Activated T-helper 2 cell treated with anti-CD3 and anti-CD28 coated beads, Interferon-gamma antibody, Interleukin-2, Interleukin-4, amounts not matched to agents 10 μg/mL and 5 μg/mL and 100 μg/mL, durations not matched to agents 14 hours and 24 hours and 36 hours (primary cell): ENCODE measurements at regions not wholly inside any gene's neighbourhood (a gene's known extent, or its start where the extent isn't known, plus 50 kb on each side); places are given as distances from the start of the nearest gene placed in this dataset.

Experiments used
- DNase-seq: peaks from one replicate; pipeline ENCODE4 v3.0.0; 2021; ENCODE audit warnings: low spot score
- H3K27ac Mint-ChIP-seq: one replicate; pipeline ENCODE4 v1.8.0; 2021; ENCODE audit warnings: mixed read lengths
- H3K27me3 Mint-ChIP-seq: one replicate; pipeline ENCODE4 v1.8.0; 2021; ENCODE audit warnings: low read depth, mixed read lengths
- H3K36me3 Mint-ChIP-seq: one replicate; pipeline ENCODE4 v1.8.0; 2021; ENCODE audit warnings: low read depth, mixed read lengths
- H3K4me1 Mint-ChIP-seq: one replicate; pipeline ENCODE4 v1.8.0; 2021; ENCODE audit warnings: low read depth, mixed read lengths
- H3K4me3 Mint-ChIP-seq: one replicate; pipeline ENCODE4 v1.8.0; 2021; ENCODE audit warnings: low read depth, mild to moderate bottlenecking, moderate library complexity, mixed read lengths
- H3K9me3 Mint-ChIP-seq: one replicate; pipeline ENCODE4 v1.8.0; 2021; ENCODE audit warnings: mixed read lengths
- intact Hi-C: fragments of 100-400 bp; cut with micrococcal nuclease; formaldehyde crosslinking; loops from one replicate; pipeline ENCODE4 v1.15.1; 2023

GRCh38 chr5:96036301-96036700 is 74.7 kb upstream of the ELL2 start:
- Mint-ChIP-seq H3K36me3 (no peaks in the 10 kb centered on the region), H3K4me3 (no peak overlapping the region), H3K4me1 (no peaks in the 10 kb centered on the region), H3K27me3 (no peaks in the 10 kb centered on the region), H3K27ac (no peak overlapping the region), H3K9me3 (no peaks in the 10 kb centered on the region)
- intact Hi-C loops = no loop called here
- no peak for DNase-seq

GRCh38 chr5:96035796-96036195 is 74.1 kb upstream of the ELL2 start:
- Mint-ChIP-seq H3K9me3 (no peaks in the 10 kb centered on the region), H3K4me3 (no peak overlapping the region), H3K4me1 (no peaks in the 10 kb centered on the region), H3K36me3 (no peaks in the 10 kb centered on the region), H3K27me3 (no peaks in the 10 kb centered on the region), H3K27ac (no peak overlapping the region)
- no peak for DNase-seq
- intact Hi-C loops = no loop called here

GRCh38 chr5:96033116-96033515 is 71.5 kb upstream of the ELL2 start:
- Mint-ChIP-seq H3K9me3 (no peaks in the 10 kb centered on the region), H3K36me3 (no peaks in the 10 kb centered on the region), H3K27me3 (no peaks in the 10 kb centered on the region), H3K4me1 (no peaks in the 10 kb centered on the region), H3K27ac (no peak overlapping the region), H3K4me3 (no peak overlapping the region)
- DNase-seq = no peak
- intact Hi-C loops = no loop called here

- Mint-ChIP-seq H3K9me3 (no peaks in the 10 kb centered on the region), H3K36me3 (no peaks in the 10 kb centered on the region), H3K4me1 (no peaks in the 10 kb centered on the region), H3K4me3 (no peak overlapping the region), H3K27ac (no peak overlapping the region), H3K27me3 (no peaks in the 10 kb centered on the region)
- DNase-seq = no peak
- intact Hi-C loops = no loop called here
These were observed 70.2 kb upstream of the ELL2 start for GRCh38 chr5:96031811-96032261.

GRCh38 chr5:96031180-96031579 is 69.5 kb upstream of the ELL2 start:
- H3K27ac Mint-ChIP-seq = no peak overlapping the region
- H3K4me3 Mint-ChIP-seq = no peak overlapping the region
- no peak for DNase-seq
- intact Hi-C loops = no loop called here
- H3K9me3 Mint-ChIP-seq = no peaks in the 10 kb centered on the region
- H3K36me3 Mint-ChIP-seq = no peaks in the 10 kb centered on the region
- no peaks in the 10 kb centered on the region for H3K4me1 Mint-ChIP-seq
- H3K27me3 Mint-ChIP-seq = no peaks in the 10 kb centered on the region

GRCh38 chr5:96026406-96027041 is 64.9 kb upstream of the ELL2 start:
- Mint-ChIP-seq H3K4me3 (no peak overlapping the region), H3K27me3 (no peaks in the 10 kb centered on the region), H3K27ac (no peak overlapping the region), H3K36me3 (no peaks in the 10 kb centered on the region), H3K4me1 (no peaks in the 10 kb centered on the region), H3K9me3 (no peaks in the 10 kb centered on the region)
- intact Hi-C loops = no loop called here
- no peak for DNase-seq

- H3K9me3 Mint-ChIP-seq = no peaks in the 10 kb centered on the region
- no peak overlapping the region for H3K27ac Mint-ChIP-seq
- H3K4me1 Mint-ChIP-seq = no peaks in the 10 kb centered on the region
- DNase-seq = no peak
- H3K4me3 Mint-ChIP-seq = no peak overlapping the region
- H3K27me3 Mint-ChIP-seq = no peaks in the 10 kb centered on the region
- intact Hi-C loops = no loop called here
- H3K36me3 Mint-ChIP-seq = no peaks in the 10 kb centered on the region
These were observed 63.2 kb upstream of the ELL2 start for GRCh38 chr5:96024683-96025475.

GRCh38 chr5:96023518-96023917 is 61.9 kb upstream of the ELL2 start:
- no peaks in the 10 kb centered on the region for H3K27me3 Mint-ChIP-seq
- H3K27ac Mint-ChIP-seq = no peak overlapping the region
- no peak overlapping the region for H3K4me3 Mint-ChIP-seq
- no peaks in the 10 kb centered on the region for H3K9me3 Mint-ChIP-seq
- DNase-seq = no peak
- intact Hi-C loops = no loop called here
- no peaks in the 10 kb centered on the region for H3K36me3 Mint-ChIP-seq
- no peaks in the 10 kb centered on the region for H3K4me1 Mint-ChIP-seq

- Mint-ChIP-seq H3K4me1 (no peaks in the 10 kb centered on the region), H3K27ac (no peak overlapping the region), H3K9me3 (no peaks in the 10 kb centered on the region), H3K27me3 (no peaks in the 10 kb centered on the region), H3K36me3 (no peaks in the 10 kb centered on the region), H3K4me3 (no peak overlapping the region)
- DNase-seq = no peak
- intact Hi-C loops = no loop called here
These were observed 61.3 kb upstream of the ELL2 start for GRCh38 chr5:96022971-96023370.

- H3K4me3 Mint-ChIP-seq = no peak overlapping the region
- peaks cover 12% of the 10 kb centered on the region for H3K4me1 Mint-ChIP-seq
- intact Hi-C loops = no loop called here
- no peak overlapping the region for H3K27ac Mint-ChIP-seq
- H3K27me3 Mint-ChIP-seq = no peaks in the 10 kb centered on the region
- H3K9me3 Mint-ChIP-seq = peaks cover 4% of the 10 kb centered on the region
- no peak for DNase-seq
- no peaks in the 10 kb centered on the region for H3K36me3 Mint-ChIP-seq
These were observed 56.3 kb upstream of the ELL2 start for GRCh38 chr5:96017951-96018350.

- no peaks in the 10 kb centered on the region for H3K27me3 Mint-ChIP-seq
- no peaks in the 10 kb centered on the region for H3K36me3 Mint-ChIP-seq
- DNase-seq = no peak
- H3K9me3 Mint-ChIP-seq = peaks cover 4% of the 10 kb centered on the region
- H3K27ac Mint-ChIP-seq = no peak overlapping the region
- H3K4me1 Mint-ChIP-seq = peaks cover 12% of the 10 kb centered on the region
- H3K4me3 Mint-ChIP-seq = no peak overlapping the region
- intact Hi-C loops = no loop called here
These were observed 54.6 kb upstream of the ELL2 start for GRCh38 chr5:96016216-96016615.

- no peak overlapping the region for H3K27ac Mint-ChIP-seq
These were observed 54.1 kb upstream of the ELL2 start for GRCh38 chr5:96015709-96016108.

GRCh38 chr5:96014395-96014794 is 52.7 kb upstream of the ELL2 start:
- Mint-ChIP-seq H3K36me3 (no peaks in the 10 kb centered on the region), H3K27me3 (no peaks in the 10 kb centered on the region), H3K9me3 (peaks cover 8% of the 10 kb centered on the region)

More at GRCh38 chr5:96015709-96016108, 54.1 kb upstream of the ELL2 start:
- Mint-ChIP-seq H3K4me1 (peaks cover 12% of the 10 kb centered on the region), H3K27me3 (no peaks in the 10 kb centered on the region), H3K9me3 (peaks cover 6% of the 10 kb centered on the region), H3K4me3 (no peak overlapping the region), H3K36me3 (no peaks in the 10 kb centered on the region)
- intact Hi-C loops = no loop called here
- no peak for DNase-seq

More at GRCh38 chr5:96014395-96014794, 52.7 kb upstream of the ELL2 start:
- no peak overlapping the region for H3K4me3 Mint-ChIP-seq
- no peak overlapping the region for H3K27ac Mint-ChIP-seq
- intact Hi-C loops = no loop called here
- H3K4me1 Mint-ChIP-seq = peaks cover 12% of the 10 kb centered on the region
- no peak for DNase-seq
